ENCODE measurements at regions not wholly inside any gene's neighbourhood (a gene's known extent, or its start where the extent isn't known, plus 50 kb on each side); places are given as distances from the start of the nearest gene placed in this dataset.
"Not testable (repeated sequence)": the region's sequence is repeated elsewhere in the genome, so short reads cannot be mapped to it uniquely, and the experiment has no call there.

- DNase-seq (ENCODE audit: low read depth in 2 of 2), result no peak
These were observed 667.3 kb upstream of the CITED2 start for GRCh38 chr6:140041571-140042332.

DNA sequence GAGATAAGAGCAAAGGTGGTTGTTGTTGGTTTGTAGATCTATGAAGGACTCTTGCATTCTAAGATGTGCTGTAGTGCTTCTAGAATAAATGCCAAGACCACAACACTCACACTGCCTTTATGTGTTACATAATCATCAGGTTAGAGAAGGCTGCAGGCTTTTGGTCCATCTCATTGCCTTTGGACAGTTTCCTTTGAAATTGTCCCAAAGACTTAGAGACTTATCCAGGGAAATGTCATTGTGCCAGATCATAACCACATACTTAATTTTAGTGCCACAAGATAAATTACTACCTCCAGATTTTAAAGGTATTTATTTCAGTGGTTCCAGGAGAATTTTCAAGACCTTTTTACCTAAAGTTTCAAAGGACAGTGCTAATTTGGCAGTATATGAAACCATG is 666.6 kb upstream of the CITED2 start:
- DNase-seq (ENCODE audit: low read depth in 2 of 2), result no peak

DNA sequence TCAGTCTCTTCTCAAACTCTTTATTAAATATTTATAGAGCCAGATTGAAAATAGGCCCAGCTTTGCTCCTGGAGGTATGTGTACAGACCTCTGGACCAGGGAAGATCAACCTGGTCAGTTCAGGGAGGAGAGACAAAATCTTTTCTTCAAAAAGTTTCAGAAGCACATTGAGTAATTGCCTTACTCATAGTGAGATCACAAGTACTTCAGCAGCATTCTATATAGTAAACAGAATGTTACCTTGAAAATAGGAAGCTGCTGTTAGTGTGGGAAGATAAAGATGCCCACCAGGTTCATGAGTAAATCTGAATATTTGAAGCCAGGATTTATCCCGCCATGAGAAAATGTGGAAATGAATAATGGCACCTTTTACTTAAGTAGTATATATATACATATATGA is 665.9 kb upstream of the CITED2 start:
- no peak for DNase-seq (ENCODE audit: low read depth in 2 of 2)

- no peak for DNase-seq (ENCODE audit: low read depth in 2 of 2)
These were observed 664.9 kb upstream of the CITED2 start for GRCh38 chr6:140039364-140039763.

DNA sequence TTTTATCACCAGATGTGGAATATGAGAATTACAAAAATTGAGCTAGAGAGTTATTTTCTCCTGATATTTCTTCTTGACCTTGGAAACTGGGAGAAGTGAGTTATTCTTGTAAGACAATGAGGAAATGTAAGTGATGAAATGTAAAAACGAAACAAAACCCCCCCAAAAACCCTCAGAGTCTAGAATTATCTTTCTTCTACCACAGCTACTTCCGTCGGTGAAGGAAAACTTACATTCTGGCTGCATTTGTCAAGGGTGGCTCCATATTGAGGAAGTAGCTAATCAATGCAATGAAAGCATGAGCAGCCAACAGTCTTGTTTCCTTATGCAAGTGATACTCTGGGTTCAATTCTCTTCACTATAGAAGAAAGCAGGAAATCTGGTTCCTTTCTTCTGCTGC is 661.7 kb upstream of the CITED2 start:
- DNase-seq (ENCODE audit: low read depth in 2 of 2), result no peak

DNA sequence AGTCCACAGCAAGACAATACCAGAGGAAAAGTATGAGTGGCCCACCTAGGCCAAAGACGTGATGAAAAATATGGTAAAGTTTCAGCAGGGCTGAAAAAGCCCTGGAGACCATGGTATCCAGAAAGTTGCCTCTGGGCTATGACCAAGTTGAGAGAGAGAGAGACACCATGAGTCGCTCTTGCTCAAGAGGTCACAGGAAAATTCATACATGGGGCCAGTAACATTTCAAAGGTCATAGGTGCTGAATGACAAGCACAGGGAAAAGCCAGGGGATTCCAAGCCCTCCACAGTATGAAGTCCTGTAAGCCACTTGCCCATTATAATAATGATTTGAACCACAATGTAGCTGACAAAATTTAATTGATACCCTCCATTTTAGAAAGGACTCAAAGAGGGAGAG is 657.7 kb upstream of the CITED2 start:
- DNase-seq (ENCODE audit: low read depth in 2 of 2), result no peak

GRCh38 chr6:140029551-140029950 is 655.1 kb upstream of the CITED2 start:
- no peak for DNase-seq (ENCODE audit: low read depth in 2 of 2)

DNA sequence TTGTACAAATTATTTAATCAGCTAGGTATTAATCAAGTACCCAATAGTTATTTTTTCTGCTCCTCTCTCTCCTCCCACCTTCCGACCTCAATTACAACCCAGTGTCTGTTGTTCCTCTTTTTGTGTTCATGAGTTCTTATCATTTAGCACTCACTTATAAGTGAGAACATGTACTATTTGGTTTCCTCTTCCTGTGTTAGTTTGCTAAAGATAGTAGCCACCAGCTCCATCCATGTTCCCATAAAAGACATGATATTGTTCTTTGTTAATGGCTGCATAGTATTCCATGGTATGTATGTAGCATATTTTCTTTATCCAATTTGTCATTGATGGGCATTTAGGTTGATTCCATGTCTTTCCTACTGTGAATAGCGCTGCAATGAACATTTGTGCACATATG is 652.8 kb upstream of the CITED2 start:
- no peak for DNase-seq (ENCODE audit: low read depth in 2 of 2)

DNA sequence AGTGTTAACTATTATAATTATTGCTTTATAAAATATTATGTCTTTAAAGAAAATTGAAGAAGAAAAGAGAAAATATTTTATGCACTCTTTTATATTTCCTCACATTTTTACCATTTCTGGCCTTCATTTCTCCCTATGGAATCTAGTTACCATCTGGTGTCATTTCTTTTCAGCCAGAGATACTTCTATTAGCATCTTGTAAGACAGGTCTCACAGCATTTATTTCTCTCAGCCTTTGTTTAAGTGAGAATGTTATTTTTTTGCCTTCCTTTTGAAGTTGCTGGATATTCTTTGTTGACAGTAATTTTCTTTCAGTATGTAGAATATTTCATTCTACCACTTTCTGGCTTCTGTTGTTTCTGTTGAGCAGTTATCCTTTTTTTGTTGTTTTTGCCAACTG is 652.1 kb upstream of the CITED2 start:
- DNase-seq (ENCODE audit: low read depth in 2 of 2), result no peak

- DNase-seq (ENCODE audit: low read depth in 2 of 2), result no peak
These were observed 650.7 kb upstream of the CITED2 start for GRCh38 chr6:140025171-140025570.

GRCh38 chr6:140020207-140020791 is 645.9 kb upstream of the CITED2 start:
- DNase-seq (ENCODE audit: low read depth in 2 of 2), result no peak

DNA sequence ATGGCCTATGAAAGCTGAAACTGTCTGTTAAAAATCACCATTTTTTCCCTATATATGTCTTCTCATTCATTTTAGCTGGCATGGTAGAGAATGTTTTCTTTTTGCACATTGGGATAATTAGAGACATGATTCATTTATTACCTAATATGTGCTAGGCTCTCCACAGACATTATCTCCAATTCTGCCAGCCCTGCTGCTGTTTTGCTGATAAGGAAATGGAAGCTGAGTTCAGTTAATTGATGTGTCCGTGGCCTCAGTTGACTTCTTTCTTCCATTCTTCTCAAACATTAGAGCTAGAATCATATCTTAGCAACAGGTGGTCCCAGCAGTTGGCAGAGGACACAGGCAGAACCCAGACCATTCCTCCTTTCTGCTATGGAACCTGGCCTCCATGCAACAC is 644.1 kb upstream of the CITED2 start:
- no peak for DNase-seq (ENCODE audit: low read depth in 2 of 2)

DNA sequence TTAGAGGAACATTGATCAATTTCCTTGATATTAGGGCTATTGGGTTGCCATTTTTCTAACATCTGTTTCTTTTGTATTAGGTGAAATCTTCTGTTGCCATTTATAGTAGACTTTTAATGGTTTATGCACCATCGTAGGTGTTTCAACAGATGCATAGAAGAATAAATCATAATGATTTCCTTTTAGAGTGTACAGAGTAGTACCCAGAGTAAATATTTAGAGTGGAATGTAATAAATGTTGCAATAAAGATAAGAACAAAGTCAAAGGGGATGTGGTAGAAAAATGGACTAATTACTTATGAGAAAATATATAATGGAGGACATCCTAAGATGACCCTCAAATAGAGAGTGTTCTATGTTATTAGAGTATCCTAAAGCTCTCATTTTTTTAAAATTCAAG is 643.0 kb upstream of the CITED2 start:
- no peak for DNase-seq (ENCODE audit: low read depth in 2 of 2)

GRCh38 chr6:140012150-140012549 is 637.7 kb upstream of the CITED2 start:
- no peak for DNase-seq (ENCODE audit: low read depth in 2 of 2)

DNA sequence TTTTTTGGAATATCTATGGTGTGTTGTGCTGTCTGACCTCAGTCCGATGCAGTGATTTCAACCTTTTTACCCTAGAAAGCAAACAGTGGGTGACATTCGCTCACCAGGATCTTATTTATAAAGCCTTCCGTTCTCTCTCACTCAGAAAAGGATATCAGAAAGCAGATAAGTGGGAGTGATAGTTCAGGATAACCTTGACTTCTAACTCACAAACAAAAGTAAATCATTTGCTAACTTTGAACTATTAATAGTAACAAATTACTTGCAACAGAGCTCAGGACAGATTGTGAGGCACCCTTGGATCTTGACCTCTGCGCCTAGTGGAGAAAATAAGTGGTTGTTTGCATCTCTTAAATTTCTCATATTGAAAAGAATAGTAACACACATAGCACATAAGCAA is 637.1 kb upstream of the CITED2 start:
- DNase-seq (ENCODE audit: low read depth in 2 of 2), result no peak

- DNase-seq (ENCODE audit: low read depth in 2 of 2), result no peak
These were observed 634.8 kb upstream of the CITED2 start for GRCh38 chr6:140009286-140009685.

DNA sequence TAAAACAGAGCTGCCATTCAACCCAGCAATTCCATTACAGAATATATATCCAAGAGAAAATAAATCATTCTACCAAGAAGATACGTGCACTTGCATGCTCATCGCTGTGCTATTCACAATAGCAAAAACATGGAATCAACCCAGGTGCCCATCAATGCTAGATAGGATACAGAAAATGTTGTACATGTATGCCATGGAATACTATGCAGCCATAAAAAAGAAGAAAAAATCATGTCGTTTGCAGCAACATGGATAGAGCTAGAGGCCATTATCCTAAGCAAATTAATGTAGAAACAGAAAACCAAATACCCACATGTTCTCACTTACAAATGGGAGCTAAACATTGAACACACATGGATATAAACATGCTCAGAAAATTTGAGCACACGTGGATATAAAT is 633.1 kb upstream of the CITED2 start:
- no peak for DNase-seq (ENCODE audit: low read depth in 2 of 2)

DNA sequence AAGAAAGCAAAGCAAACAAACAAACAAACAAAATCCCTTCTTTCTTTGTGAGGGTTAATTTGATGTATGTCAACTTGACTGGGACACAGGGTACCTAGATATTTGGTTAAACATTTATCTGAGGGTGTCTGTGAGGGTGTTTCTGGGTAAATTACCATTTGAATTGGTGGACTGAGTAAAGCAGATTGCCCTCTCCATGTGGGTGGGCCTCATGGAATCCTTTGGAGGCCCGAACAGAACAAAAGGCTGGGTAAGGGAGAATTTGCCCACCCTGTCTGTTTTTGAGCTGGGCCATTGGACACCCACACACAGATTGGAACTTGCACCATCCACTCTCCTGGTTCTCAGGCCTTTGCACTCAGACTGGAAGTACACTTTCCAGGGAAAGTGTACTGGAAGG is 628.8 kb upstream of the CITED2 start:
- DNase-seq (ENCODE audit: low read depth in 2 of 2), result no peak

DNA sequence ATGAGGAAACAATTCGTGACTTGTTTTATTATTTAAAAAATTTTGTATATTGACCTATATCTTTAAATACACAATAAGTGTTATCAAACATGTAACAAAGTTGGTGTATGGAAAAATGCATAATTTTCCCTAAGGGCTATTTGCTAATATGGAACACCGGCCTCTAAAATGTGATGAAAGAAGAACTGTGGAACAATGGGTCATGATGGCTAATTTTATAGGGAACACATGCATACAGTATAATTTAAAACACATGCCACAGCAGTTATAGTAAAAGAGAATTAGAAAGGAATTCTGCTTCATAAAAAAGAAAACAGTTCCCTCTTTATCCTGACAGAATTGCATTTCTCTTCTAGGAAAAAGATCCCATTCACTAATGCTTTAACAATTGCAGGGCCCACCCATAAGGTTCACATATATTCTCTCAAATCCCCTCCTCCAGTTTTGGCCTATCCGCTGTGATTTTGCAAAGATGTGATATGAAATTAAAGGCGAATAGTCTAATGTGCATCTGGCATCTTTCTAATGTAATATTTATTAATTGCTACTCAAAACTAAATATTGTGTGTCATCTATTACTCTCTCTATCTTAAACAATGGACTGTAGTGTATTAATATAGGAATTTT is 628.1 kb upstream of the CITED2 start:
- no peak for DNase-seq (ENCODE audit: low read depth in 2 of 2)

GRCh38 chr6:140001821-140002341 is 627.4 kb upstream of the CITED2 start:
- DNase-seq (ENCODE audit: low read depth in 2 of 2), result no peak

DNA sequence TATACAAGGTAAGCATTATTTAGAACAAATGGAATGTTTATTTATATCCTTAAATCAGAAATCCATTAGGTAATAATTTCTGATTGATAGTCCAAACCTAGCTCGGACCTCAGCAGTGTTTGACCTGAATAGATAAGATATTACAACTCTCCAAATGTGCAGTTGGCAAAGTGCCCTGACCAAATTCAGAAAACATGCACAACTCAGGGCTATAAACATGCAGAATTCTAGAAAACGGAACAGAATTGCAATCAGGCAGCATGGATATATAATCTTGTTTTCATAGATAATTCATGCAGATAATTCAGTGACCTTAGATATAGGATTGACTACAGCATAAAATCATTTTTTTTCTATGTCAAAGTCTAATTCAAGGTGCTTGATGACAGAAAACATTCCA is 626.6 kb upstream of the CITED2 start:
- no peak for DNase-seq (ENCODE audit: low read depth in 2 of 2)

DNA sequence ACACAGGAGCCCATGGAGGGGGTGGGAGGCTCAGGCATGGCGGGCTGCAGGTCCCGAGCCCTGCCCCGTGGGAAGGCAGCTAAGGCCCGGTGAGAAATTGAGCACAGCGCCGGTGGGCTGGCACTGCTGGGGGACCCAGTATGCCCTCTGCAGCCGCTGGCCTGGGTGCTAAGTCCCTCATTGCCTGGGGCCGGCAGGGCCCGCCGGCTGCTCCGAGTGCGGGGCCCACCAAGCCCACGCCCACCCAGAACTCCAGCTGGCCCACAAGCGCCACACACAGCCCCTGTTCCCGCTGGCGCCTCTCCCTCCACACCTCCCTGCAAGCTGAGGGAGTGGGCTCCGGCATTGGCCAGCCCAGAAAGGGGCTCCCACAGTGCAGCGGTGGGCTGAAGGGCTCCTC is 625.2 kb upstream of the CITED2 start:
- not testable (repeated sequence) for DNase-seq (ENCODE audit: low read depth in 2 of 2)

DNA sequence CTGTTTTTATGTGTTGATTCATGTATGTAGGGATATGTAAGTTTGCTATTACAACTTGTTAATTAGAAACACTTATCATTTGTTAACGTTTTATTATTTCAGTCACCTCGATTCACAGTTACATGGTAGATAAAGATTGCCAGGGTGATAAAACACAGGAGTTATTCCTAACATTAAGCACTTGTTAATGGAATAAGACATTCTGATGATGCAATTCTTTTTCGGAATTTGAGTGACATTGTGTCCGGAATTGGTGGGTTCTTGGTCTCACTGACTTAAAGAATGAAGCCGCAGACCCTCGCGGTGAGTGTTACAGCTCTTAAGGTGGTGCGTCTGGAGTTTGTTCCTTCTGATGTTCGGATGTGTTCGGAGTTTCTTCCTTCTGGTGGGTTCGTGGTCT is 624.0 kb upstream of the CITED2 start:
- DNase-seq (ENCODE audit: low read depth in 2 of 2), result not testable (repeated sequence)
